GM13977 (cell line): ENCODE measurements at regions not wholly inside any gene's neighbourhood (a gene's known extent, or its start where the extent isn't known, plus 50 kb on each side); places are given as distances from the start of the nearest gene placed in this dataset.
"Not testable (repeated sequence)": the region's sequence is repeated elsewhere in the genome, so short reads cannot be mapped to it uniquely, and the experiment has no call there.

Experiments
- DNase-seq: peaks from one replicate; pipeline ENCODE4 v3.0.0; 2012; ENCODE audit warnings: low spot score
- in situ Hi-C: fragments of 300-500 bp; cut with MboI; formaldehyde crosslinking; loops from one replicate; pipeline ENCODE4 v1.12.0; 2022; ENCODE audit warnings: low sequenced_read_pairs, low pct_unique_long_range_greater_than_20kb, mixed read lengths, inconsistent platforms; ENCODE audit not compliant: unreplicated experiment
- TF ChIP-seq, protein P1 (sequence below): IDR thresholded peaks from 2 replicates; pipeline ENCODE4 v1.5.1; 2012; ENCODE audit warnings: mild to moderate bottlenecking, control low read depth; ENCODE audit not compliant: insufficient read depth; ENCODE audit errors: extremely low read depth, missing control alignments

DNA sequence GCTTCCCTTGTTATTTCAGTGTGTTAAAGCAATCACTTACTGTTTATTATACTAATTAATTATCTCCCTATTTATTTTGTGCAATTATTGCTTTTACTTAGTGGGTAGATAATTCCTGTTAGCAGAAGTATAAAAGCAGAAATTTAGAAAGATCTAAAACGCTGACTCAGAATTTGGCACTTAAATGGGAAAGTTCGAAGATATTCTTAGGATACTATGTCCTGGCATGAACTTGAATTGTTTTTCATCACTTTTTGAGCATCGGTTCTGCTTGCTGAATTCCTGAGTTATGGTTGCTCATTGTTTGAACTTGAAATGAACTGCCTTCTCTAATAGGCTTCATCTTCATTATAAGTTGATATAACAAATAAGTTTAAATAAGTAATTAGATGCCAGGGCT is 325.4 kb downstream of the JRKL start:
- in situ Hi-C loops: no loop called here
- TF ChIP-seq, protein P1, sequence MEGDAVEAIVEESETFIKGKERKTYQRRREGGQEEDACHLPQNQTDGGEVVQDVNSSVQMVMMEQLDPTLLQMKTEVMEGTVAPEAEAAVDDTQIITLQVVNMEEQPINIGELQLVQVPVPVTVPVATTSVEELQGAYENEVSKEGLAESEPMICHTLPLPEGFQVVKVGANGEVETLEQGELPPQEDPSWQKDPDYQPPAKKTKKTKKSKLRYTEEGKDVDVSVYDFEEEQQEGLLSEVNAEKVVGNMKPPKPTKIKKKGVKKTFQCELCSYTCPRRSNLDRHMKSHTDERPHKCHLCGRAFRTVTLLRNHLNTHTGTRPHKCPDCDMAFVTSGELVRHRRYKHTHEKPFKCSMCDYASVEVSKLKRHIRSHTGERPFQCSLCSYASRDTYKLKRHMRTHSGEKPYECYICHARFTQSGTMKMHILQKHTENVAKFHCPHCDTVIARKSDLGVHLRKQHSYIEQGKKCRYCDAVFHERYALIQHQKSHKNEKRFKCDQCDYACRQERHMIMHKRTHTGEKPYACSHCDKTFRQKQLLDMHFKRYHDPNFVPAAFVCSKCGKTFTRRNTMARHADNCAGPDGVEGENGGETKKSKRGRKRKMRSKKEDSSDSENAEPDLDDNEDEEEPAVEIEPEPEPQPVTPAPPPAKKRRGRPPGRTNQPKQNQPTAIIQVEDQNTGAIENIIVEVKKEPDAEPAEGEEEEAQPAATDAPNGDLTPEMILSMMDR: no peak
- no peak for DNase-seq

DNA sequence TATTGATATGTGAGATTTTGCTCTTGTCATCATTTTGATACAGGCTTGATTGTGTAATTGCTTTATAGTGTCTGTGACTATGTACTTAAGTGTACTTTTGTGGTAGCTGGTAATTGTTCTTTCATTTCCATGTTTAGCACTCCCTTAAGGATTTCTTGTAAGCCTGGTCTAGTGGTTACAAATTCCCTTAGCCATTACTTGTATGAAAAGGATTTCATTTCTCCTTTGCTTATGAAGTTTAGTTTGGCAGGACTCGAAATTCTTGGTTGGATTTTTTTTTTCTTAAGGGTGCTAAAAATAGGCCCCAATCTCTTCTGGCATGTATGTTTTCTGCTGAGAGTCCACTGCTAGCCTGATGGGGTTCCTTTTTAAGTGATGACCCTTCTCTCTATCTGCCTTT is 346.8 kb downstream of the JRKL start:
- TF ChIP-seq, protein P1: no peak
- DNase-seq: no peak
- in situ Hi-C loops: no loop called here

DNA sequence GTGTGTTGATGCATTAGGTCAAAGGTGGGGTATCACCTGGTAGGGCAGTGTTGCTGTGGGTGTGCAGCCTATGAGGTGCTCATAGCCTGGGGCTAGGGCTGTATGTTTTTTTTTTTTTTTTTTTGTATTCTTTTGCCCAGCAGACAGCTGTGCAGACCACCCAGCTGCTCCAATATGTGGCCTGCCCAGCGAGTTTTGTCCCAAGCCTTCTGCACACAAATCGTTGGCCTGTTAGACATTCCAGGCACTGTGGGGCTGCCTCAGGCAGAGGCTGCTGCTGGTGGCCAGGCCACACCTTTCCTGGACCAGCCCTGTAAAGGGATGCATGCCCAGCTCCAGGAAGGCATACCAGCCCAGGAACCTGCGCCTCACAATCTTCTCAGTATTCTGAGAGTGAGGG is 348.5 kb downstream of the JRKL start:
- in situ Hi-C loops: no loop called here
- TF ChIP-seq, protein P1: no peak
- no peak for DNase-seq

- in situ Hi-C loops: no loop called here
- no peak for DNase-seq
- TF ChIP-seq, protein P1: no peak
Observed at GRCh38 chr11:96741068-96741467, 351.3 kb downstream of the JRKL start.

- in situ Hi-C loops: no loop called here
- DNase-seq: no peak
- TF ChIP-seq, protein P1: no peak
Observed at GRCh38 chr11:96744697-96745096, 354.9 kb downstream of the JRKL start.

GRCh38 chr11:96748639-96749370 is 359.0 kb downstream of the JRKL start:
- TF ChIP-seq, protein P1: no peak
- in situ Hi-C loops: no loop called here
- DNase-seq: no peak

- DNase-seq, in situ Hi-C loops: not testable (repeated sequence)
Observed at GRCh38 chr11:96751807-96752206, 362.0 kb downstream of the JRKL start.
